HG03354 (cell line): ENCODE measurements at regions not wholly inside any gene's neighbourhood (a gene's known extent, or its start where the extent isn't known, plus 50 kb on each side); places are given as distances from the start of the nearest gene placed in this dataset.

Source experiments
- ATAC-seq: cut with Tn5 transposase; IDR thresholded peaks from one replicate; pipeline ENCODE4 v1.9.1; 2021; ENCODE audit warnings: mild to moderate bottlenecking; ENCODE audit not compliant: unreplicated experiment, poor library complexity, severe bottlenecking

GRCh38 chr4:31130930-31131329, 410.8 kb downstream of the PCDH7 start:
- no peak for ATAC-seq

DNA sequence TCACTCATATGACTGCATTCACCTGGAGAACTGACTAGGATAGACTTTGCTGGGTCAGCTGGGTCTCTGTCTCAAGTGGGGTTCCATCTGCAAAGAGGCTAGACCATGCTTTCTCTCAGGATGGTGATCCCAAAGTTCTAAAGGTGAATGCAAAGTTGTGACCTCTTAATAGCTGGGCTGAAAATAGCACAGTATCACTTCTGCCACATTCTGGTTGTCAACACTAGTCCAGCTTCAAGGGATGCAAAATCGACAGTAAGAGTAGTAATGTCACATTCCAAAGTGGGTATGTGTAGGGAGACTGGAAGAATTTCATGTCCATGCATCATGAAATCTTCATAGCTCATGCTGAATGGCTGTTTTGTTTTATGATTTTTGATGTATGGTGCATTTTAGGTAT, 414.6 kb downstream of the PCDH7 start:
- ATAC-seq, result no peak

DNA sequence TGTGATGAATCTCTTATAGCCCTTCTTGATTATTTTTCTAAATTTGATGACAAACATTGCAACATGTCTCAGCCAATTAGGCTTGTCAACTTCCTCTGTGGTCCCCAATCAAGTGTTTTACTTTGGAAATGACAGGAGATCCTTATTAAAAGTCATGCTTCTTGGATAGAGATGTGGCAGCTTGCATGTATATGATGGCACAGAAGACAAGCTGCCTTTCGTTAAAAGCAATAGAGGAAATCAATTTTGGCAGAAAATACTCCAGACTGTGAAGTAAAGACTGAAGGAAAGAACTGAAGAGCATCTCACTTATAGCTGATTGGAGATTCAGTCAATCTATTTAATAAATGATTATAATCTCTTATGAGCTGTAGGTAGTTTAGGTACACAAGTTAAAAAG, 419.6 kb downstream of the PCDH7 start:
- no peak for ATAC-seq

GRCh38 chr4:31141095-31141831, 421.1 kb downstream of the PCDH7 start:
- ATAC-seq, result no peak

GRCh38 chr4:31141832-31142142, 421.6 kb downstream of the PCDH7 start:
- ATAC-seq, result no peak

GRCh38 chr4:31146366-31146765, 426.2 kb downstream of the PCDH7 start:
- no peak for ATAC-seq

- ATAC-seq, result no peak
Measured at GRCh38 chr4:31148990-31149389, 428.8 kb downstream of the PCDH7 start.

DNA sequence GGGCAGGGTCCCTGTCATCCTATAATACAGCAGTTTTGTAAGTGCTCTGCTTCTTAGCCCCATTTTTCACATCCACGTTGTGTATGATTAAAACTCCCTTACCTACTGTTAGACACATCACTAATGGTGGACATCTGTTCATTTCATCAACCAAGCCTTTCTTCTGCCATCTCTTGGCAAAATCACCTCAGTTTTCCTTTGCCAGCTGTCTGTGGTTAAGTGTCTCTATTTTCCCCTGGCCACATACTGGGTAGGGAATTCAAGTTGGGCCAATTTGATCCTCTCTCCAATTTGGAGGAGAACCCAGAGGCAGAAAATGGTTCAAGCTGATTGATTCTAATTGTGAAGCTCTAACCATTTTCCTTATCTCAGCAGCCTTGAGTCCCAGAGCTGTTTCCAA, 436.1 kb downstream of the PCDH7 start:
- ATAC-seq, result no peak

- ATAC-seq, result no peak
Measured at GRCh38 chr4:31160146-31160545, 440.0 kb downstream of the PCDH7 start.

DNA sequence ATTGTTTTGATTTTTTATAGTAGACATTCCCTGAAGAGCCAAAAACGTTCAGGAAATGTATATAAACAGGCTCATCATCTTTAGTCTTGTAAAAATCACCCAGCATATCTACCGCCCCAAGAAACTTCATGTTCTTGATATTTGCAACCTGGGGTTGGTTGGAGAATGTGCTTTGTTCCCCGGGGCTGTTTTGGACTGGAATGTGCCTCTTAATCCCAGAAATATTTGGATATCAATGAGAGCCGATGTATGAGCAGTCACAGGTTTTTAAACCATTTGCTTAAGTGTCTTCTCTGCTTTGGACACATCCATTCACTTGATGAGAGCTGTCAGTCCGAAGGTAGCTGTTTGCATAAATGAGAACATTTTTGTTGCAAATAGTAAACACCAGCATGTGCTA, 449.7 kb downstream of the PCDH7 start:
- no peak for ATAC-seq

GRCh38 chr4:31171362-31171761, 451.2 kb downstream of the PCDH7 start:
- no peak for ATAC-seq

- ATAC-seq, result no peak
Measured at GRCh38 chr4:31175242-31175910, 455.2 kb downstream of the PCDH7 start.

- ATAC-seq, result no peak
Measured at GRCh38 chr4:31183256-31183655, 463.1 kb downstream of the PCDH7 start.

DNA sequence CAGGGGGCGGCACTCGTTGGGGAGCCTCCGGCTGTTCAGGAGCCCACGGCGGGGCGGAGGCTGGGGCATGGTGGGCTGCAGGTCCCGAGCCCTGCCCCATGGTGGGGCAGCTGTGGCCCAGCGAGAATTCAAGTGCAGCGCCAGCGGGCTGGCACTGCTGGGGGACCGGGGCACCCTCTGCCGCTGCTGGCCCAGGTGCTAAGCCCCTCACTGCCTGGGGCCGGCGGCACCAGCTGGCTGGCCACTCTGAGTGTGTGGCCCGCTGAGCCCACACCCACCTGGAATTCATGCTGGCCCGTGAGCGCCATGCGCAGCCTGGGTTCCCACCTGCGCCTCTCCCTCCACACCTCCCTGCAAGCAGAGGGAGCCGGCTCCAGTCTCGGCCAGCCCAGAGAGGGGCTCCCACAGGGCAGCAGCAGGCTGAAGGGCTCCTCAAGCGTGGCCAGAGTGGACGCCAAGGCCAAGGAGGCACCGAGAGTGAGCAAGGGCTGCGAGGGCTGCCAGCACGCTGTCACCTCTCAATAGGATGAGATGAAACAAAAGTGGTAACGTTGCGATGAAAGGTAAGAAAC, 464.9 kb downstream of the PCDH7 start:
- ATAC-seq, result no peak

GRCh38 chr4:31187979-31188378, 467.8 kb downstream of the PCDH7 start:
- ATAC-seq, result no peak

GRCh38 chr4:31189938-31190337, 469.8 kb downstream of the PCDH7 start:
- ATAC-seq, result no peak

GRCh38 chr4:31190671-31191070, 470.5 kb downstream of the PCDH7 start:
- ATAC-seq, result no peak

DNA sequence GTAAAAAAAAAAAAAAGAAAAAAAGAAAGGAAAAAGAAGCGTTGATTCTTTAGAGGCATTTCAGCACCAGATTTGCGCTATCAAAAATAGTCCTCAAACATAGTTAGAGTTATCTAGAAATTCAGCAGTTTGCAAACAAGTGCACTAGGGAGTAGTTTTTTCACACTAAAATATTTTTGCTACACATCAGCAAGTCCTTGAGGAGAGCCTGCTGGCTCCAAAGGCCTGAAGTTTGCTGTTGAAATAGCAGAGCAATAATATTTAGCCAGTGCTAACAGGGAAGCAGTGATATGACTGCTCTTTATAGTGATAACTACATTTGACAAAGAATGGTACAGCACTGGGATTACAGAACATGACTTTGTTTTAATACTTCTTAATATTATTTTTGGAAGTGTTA, 472.2 kb downstream of the PCDH7 start:
- no peak for ATAC-seq

- no peak for ATAC-seq
Measured at GRCh38 chr4:31193521-31193920, 473.4 kb downstream of the PCDH7 start.

- no peak for ATAC-seq
Measured at GRCh38 chr4:31194823-31195222, 474.7 kb downstream of the PCDH7 start.

DNA sequence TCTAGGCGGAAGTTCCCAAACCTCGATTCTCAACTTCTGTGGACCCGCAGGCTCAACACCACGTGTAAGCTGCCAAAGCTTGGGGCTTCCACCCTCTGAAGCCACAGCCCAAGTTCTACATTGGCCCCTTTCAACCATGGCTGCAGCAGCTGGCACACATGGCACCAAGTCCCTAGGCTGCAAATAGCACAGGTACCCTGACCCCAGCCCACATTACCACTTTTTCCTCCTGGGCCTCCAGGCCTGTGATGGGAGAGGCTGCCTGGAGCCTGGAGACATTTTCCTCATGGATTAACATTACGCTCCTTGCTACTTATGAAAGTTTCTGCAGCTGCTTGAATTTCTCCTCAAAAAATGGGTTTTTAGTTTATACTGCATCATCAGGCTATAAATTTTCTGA, 479.5 kb downstream of the PCDH7 start:
- ATAC-seq, result no peak
